Adrenal gland (tissue), 9 donors: ENCODE measurements at regions not wholly inside any gene's neighbourhood (a gene's known extent, or its start where the extent isn't known, plus 50 kb on each side); places are given as distances from the start of the nearest gene placed in this dataset.

ENCODE experiments used
- DNase-seq, 7 donors: peaks; one replicate each; pipeline ENCODE4 v3.0.0-alpha.2; 2019 to 2020
- H3K27ac ChIP-seq, 5 donors: fragments of 200-600 bp; sonication (generic) in 4 of 5; 1 replicate in 3 of 5; 2 replicates in 2 of 5; pipeline versions ENCODE4 v1.5.1 to v1.8.0; 2016 to 2020; ENCODE audit warnings: mild to moderate bottlenecking in 1 of 5
- H3K27me3 ChIP-seq: fragments of 200-600 bp; 2 replicates; pipeline ENCODE4 v1.8.0; 2021
- H3K36me3 ChIP-seq, 2 donors: fragments of 200-600 bp; replicated peaks in 1 of 2; 1 replicate in 1 of 2; 2 replicates in 1 of 2; pipeline versions ENCODE4 v1.5.1 to v1.8.0; 2018 to 2022
- H3K4me1 ChIP-seq, 2 donors: fragments of 200-600 bp; replicated peaks in 1 of 2; 1 replicate in 1 of 2; 2 replicates in 1 of 2; pipeline versions ENCODE4 v1.5.1 to v1.8.0; 2018 to 2021
- H3K4me3 ChIP-seq, 4 donors: fragments of 200-600 bp; sonication (generic) in 3 of 4; one replicate each; pipeline ENCODE4 v1.5.1; 2016 to 2018
- H3K9me3 ChIP-seq, 3 donors: fragments of 200-600 bp; sonication (generic) in 1 of 3; replicated peaks in 1 of 3; 1 replicate in 2 of 3; 2 replicates in 1 of 3; pipeline versions ENCODE4 v1.5.1 to v1.8.0; 2016 to 2021
- POLR2A ChIP-seq, 2 donors: fragments of 450-650 bp; IDR thresholded peaks; one replicate each; pipeline ENCODE4 v1.6.1; 2017; ENCODE audit warnings: antibody characterized with exemption in 2 of 2, mild to moderate bottlenecking in 2 of 2, moderate library complexity in 1 of 2
- WGBS, 4 donors: extraction: QIAGEN DNeasy Blood & Tissue Kit in 2 of 4; methylation state at CpG; one replicate each; pipeline versions ENCODE4 v1.1.5 to v1.1.7; 2013 to 2017; 5-methylcytosine and 5-hydroxymethylcytosine counted together
- intact Hi-C, 2 donors: fragments of 100-400 bp; cut with DNase I; formaldehyde crosslinking; loops; one replicate each; pipeline versions ENCODE4 v1.14.1 to v1.15.0; 2022 to 2023
- TF ChIP-seq, protein P1 (sequence below), 6 experiments: fragments of 450-650 bp in 4 of 6; fragments of 200-600 bp in 2 of 6; sonication (generic) in 1 of 6; IDR thresholded peaks; 1 replicate in 5 of 6; 2 replicates in 1 of 6; pipeline versions ENCODE4 v1.5.1 to v1.8.0; 2016 to 2021; ENCODE audit warnings: antibody characterized with exemption in 6 of 6, mild to moderate bottlenecking in 2 of 6, moderate library complexity in 1 of 6
- donor health status: healthy with polysubstance abuse.
- donor health status: Bipolar disorder and iron deficiency.
- donor health status: DM: yes; HTN: yes; CAD: no.
- donor health status: DM: no; HTN: no; CAD: no.
- donor health status: DM: no; HTN: no; CAD: no.

DNA sequence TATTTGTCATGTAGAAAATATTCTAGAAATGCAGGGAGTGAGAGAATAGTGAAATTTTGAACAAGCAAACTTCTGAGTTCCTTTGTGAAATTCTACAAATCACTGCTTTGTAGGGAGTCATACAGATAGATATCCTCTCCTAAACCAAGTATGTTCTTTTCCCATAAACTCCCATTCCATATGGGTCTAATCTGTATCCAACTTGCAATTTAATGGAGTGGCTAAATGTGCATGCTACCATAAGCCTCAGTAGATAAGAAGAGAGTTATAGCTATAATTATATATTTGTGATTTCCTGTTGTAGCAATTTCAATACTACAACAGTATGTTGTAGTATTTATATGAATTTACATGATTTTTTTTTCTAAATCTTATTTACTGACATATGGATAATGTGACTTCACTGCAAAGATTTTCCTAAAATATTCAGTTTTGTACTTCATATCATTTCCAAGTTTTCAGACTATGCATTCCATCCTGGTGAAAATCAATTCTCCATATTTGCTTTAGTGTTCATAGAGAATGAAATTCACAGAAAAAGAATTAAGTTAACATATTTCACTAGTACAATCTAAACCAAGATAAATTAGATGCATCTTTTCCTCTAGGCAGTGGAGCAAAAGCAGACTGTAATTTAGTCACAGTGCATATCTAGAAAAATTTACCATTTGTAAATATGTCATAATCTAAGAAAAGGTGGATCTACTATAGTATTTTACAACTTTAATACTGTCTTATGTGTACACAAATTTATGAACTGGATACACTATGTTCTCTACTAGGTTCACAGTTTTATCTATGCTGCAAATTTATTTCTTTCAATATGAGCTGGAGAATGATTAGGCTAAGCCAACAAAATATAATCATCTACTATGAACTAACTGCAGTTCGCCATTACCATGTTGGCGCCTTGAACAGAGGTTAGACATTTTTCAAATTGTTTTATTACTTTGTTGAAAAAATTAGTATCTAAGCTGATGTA, 372.9 kb upstream of the NDST3 start:
- Histone ChIP-seq H3K27ac (no peak overlapping the region), H3K4me1 (no peaks in the 10 kb centered on the region), H3K4me3 (no peak overlapping the region), H3K9me3 (no peaks in the 10 kb centered on the region), H3K36me3 (no peaks in the 10 kb centered on the region), H3K27me3 (no peaks in the 10 kb centered on the region)
- intact Hi-C loops: no loop called here
- WGBS, 4 donors: 75 to 79% (median 78%) methylated on average over 2 of the region's 2 CpGs
- DNase-seq: no peak
- no peak for TF ChIP-seq POLR2A (IDR thresholded peaks at IDR 0.05)
- TF ChIP-seq, protein P1, sequence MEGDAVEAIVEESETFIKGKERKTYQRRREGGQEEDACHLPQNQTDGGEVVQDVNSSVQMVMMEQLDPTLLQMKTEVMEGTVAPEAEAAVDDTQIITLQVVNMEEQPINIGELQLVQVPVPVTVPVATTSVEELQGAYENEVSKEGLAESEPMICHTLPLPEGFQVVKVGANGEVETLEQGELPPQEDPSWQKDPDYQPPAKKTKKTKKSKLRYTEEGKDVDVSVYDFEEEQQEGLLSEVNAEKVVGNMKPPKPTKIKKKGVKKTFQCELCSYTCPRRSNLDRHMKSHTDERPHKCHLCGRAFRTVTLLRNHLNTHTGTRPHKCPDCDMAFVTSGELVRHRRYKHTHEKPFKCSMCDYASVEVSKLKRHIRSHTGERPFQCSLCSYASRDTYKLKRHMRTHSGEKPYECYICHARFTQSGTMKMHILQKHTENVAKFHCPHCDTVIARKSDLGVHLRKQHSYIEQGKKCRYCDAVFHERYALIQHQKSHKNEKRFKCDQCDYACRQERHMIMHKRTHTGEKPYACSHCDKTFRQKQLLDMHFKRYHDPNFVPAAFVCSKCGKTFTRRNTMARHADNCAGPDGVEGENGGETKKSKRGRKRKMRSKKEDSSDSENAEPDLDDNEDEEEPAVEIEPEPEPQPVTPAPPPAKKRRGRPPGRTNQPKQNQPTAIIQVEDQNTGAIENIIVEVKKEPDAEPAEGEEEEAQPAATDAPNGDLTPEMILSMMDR (IDR thresholded peaks at IDR 0.05): no peak

DNA sequence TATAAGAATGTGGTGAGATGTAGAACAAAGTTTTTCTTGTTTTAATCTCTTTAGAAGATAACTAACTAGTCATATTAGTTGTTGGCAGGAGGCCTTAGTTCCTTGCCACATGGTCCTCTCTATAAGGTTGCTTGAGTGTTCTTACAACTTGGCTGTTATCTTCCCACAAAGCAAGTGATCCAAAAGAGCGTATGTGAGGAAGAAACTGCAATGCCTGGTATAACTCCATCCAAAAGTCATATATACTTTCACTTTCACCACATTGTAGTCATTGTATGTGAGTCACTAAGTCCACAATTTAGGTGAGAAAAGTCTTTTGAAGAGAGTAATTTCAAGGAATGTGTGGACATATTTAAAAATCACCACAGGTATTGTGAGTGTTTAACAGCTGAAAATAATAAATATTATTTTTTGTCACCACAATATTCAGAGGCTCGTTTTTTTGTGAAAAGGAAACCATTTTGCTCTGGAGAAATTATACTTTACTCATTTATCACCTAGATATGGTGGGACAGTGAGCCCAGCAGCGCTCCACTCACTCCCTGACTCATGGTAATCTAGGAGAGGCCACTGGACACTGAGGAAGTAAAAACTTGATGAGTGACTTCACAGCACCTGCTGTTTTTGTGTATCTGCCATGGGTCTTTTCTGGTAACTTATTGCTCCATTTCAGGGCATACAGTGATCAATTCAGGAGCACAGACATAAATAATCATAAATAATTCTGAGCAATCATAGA, 369.4 kb upstream of the NDST3 start:
- 62 to 67% (median 65%) methylated on average over 3 of the region's 3 CpGs for WGBS, 4 donors
- Histone ChIP-seq H3K27ac (no peak overlapping the region), H3K9me3 (no peaks in the 10 kb centered on the region), H3K4me1 (no peaks in the 10 kb centered on the region), H3K4me3 (no peak overlapping the region), H3K36me3 (no peaks in the 10 kb centered on the region), H3K27me3 (no peaks in the 10 kb centered on the region)
- DNase-seq: no peak
- intact Hi-C loops: no loop called here
- TF ChIP-seq, protein P1 (IDR thresholded peaks at IDR 0.05): no peak
- no peak for TF ChIP-seq POLR2A (IDR thresholded peaks at IDR 0.05)

DNA sequence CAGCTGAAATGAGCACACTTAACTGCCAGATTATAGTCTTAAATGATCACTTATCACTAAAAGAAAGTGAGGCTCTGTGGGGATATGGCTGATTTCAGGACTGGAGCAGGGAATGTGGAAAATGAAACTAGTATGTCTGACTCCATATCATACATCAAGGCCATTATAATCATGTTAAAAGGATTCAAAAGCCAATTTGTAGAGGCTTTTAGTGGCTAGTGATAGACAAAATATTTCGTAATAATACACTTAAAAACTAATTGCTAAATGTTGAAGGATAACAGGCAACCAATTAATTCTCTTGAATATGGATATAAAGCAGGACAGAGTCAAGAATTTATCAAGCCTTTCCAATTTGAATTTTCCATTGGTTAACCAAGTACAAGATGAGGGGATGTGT, 358.1 kb upstream of the NDST3 start:
- TF ChIP-seq, protein P1 (IDR thresholded peaks at IDR 0.05): no peak
- TF ChIP-seq POLR2A (IDR thresholded peaks at IDR 0.05): no peak
- H3K36me3 ChIP-seq: no peaks in the 10 kb centered on the region
- H3K27ac ChIP-seq: no peak overlapping the region
- no peak for DNase-seq
- no peaks in the 10 kb centered on the region for H3K4me1 ChIP-seq
- intact Hi-C loops: no loop called here
- no peaks in the 10 kb centered on the region for H3K9me3 ChIP-seq
- no peaks in the 10 kb centered on the region for H3K27me3 ChIP-seq
- no peak overlapping the region for H3K4me3 ChIP-seq
- 0 to 33% (median 14%) methylated on average over 1 of the region's 1 CpG for WGBS, 4 donors

DNA sequence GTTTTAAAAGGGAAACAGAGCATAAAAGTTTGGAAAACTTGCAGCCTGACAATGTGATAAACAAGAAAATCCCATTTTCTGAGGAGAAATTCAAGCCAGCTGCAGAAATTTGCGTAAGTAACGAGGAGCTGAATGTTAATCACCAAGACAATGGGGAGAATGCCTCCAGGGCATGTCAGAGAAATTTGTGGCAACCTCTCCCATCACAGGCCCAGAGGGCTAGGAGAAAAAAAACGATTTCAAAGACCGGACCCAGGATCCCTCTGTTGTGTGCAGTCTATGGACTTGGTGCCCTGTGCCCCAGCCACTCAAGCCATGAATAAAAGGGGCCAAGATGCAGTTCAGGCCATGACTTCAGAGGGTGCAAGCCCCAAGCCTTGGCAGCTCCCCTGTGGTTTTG, 355.4 kb upstream of the NDST3 start:
- Histone ChIP-seq H3K36me3 (no peaks in the 10 kb centered on the region), H3K4me1 (no peaks in the 10 kb centered on the region), H3K9me3 (no peaks in the 10 kb centered on the region), H3K4me3 (no peak overlapping the region), H3K27me3 (no peaks in the 10 kb centered on the region), H3K27ac (no peak overlapping the region)
- intact Hi-C loops: no loop called here
- no peak for TF ChIP-seq POLR2A (IDR thresholded peaks at IDR 0.05)
- TF ChIP-seq, protein P1 (IDR thresholded peaks at IDR 0.05): no peak
- no peak for DNase-seq
- WGBS, 4 donors: 68 to 71% (median 68%) methylated on average over 4 of the region's 4 CpGs
